GM12873 (cell line): ENCODE measurements at regions not wholly inside any gene's neighbourhood (a gene's known extent, or its start where the extent isn't known, plus 50 kb on each side); places are given as distances from the start of the nearest gene placed in this dataset.

ENCODE experiments used
- TF ChIP-seq, protein P1 (sequence below): IDR thresholded peaks from 2 replicates; pipeline ENCODE4 v1.5.1; 2012; ENCODE audit warnings: low read depth, mild to moderate bottlenecking, moderate library complexity, low read length, control low read depth; ENCODE audit not compliant: insufficient read depth; ENCODE audit errors: missing control alignments

DNA sequence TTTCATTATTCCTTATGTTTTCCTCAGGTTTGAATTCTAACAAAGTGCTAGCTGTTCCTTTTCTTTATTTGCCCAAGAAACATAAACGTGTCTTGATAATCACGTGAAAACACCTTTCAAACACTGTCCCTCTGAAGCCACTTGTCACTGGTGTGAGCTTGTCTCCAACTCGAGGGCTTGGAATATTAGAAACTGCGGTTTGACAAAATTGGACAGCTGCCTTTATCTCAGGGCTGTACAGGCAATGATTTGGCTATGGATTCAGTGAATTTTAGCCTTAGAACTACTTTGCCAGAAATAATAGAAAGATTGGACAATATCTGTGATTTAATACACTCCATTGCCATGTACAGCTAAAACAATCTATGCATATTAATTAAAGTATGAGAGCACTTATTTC, 763.0 kb upstream of the ACVR2A start:
- TF ChIP-seq, protein P1, sequence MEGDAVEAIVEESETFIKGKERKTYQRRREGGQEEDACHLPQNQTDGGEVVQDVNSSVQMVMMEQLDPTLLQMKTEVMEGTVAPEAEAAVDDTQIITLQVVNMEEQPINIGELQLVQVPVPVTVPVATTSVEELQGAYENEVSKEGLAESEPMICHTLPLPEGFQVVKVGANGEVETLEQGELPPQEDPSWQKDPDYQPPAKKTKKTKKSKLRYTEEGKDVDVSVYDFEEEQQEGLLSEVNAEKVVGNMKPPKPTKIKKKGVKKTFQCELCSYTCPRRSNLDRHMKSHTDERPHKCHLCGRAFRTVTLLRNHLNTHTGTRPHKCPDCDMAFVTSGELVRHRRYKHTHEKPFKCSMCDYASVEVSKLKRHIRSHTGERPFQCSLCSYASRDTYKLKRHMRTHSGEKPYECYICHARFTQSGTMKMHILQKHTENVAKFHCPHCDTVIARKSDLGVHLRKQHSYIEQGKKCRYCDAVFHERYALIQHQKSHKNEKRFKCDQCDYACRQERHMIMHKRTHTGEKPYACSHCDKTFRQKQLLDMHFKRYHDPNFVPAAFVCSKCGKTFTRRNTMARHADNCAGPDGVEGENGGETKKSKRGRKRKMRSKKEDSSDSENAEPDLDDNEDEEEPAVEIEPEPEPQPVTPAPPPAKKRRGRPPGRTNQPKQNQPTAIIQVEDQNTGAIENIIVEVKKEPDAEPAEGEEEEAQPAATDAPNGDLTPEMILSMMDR = no peak

DNA sequence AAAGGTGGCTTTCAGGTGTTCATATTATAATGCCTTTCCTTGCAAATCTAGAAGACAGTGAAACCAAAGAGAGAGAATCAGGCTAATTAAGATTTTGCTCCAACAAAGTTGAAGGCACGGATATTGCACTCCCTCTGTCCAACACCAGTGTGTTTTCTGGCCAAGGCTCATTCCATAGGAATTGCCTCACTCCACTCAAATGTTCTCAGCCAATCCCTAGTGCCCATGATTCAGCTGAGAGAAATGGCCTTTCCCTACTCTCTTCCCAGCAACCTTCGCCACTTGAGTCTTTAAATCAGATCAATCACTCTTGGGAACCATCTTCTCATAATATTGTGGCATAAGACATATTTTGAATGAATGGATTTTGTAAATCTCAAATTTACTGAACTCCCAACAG, 768.2 kb upstream of the ACVR2A start:
- TF ChIP-seq, protein P1 = no peak

DNA sequence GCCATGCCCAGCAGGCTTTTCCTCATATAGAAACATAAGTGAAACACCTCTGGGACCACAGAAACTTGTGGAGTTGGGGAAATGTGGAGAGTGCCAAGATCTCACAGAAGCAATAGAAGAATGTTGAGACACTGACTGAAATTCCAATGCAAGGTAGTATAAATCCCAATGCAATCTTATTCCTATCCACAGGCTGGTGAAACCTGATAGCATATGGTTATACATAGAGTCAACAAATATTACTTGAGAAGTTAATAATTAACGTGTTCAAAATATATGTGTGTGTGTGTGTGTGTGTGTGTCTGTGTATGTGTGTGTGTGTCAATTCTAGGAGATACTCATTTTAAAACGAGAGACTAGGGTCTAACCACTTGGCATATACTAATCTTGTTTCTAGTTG, 776.8 kb upstream of the ACVR2A start:
- TF ChIP-seq, protein P1 = no peak

DNA sequence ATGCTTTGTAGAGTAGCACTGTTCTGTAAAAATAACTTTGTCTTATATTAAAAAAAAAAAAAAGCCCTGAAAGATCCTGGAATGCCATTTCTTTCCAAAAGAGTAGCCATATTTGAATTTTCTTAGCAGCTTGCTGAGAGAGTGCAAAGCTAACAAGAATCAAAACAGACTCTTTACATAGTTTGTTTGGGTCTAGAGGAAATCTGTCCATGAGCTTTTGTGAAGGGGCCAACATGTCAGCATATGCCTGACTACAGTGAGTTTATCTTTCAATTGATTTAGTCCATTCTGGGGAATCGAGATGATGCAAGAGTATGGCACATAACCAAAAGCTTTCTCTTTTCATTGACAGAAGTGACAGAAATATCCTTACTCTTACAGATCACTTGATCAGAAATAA, 777.7 kb upstream of the ACVR2A start:
- TF ChIP-seq, protein P1 = no peak

DNA sequence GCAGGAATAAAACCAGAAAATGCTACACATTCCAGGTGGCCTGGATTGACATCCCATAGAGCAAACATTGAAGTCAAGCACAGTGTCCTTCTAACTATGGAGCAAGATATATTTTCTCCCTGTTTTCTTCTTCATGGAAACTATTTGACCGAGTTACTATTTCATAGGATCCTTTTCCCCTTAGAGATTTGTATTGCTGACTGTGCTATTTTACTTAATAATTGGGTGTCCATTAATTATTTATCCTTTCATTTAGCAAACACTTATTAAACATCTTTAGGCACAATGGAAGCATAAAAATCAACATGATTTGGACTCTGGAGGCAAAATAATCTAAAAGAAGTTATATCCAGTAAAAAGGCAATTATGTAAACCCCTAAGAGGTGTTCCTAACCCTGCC, 782.8 kb upstream of the ACVR2A start:
- TF ChIP-seq, protein P1 = no peak

DNA sequence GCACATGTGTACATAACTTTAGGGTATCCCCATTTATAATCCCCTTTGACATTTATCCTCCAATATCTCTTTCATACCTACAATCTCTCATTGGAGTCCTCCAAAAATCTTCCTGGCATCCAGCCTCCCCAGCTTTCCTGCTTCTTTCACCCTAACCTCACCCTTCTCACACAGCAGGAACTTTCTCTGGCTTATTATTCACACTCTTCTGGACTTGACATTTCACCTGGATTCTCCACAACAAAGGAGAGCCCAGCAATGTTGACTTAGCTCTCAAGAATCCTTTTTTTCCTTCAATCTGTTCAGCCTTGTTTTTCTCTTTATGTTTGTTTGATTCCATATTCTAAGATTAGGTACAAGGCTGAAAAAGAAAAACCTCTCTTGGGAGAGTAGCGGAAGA, 783.6 kb upstream of the ACVR2A start:
- TF ChIP-seq, protein P1 = no peak

DNA sequence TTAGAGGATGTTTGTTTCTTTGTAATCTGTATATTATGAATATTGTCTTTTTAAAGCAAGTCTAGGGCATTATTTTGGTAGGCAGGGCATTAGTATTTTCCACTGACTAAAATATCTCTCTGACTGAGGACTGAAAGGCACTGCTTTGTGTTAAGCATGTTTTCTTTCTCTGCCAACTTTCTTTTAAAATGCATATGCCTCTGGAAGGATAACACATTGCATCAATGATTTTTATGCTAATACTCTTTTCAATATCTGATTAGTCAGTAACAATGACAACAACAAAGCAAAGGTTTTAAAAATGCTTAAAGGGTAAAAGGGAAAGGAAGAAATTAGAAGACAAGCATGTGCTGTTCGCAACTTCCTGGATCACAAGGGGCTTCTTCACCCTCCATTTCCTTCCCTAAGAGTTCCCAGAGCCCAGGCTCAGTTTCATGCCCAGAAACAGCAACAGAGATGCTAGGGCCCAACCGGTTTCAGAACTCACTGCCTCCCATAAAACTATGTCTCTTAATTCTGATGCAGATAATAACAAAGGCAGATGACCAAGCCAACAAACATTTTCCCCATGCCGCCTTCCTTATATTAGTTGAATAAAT, 786.8 kb upstream of the ACVR2A start:
- TF ChIP-seq, protein P1 = no peak
